Kasumi-1 (cell line): ENCODE measurements at regions not wholly inside any gene's neighbourhood (a gene's known extent, or its start where the extent isn't known, plus 50 kb on each side); places are given as distances from the start of the nearest gene placed in this dataset.
"Not testable (repeated sequence)": the region's sequence is repeated elsewhere in the genome, so short reads cannot be mapped to it uniquely, and the experiment has no call there.

Experiments used
- DNase-seq, 2 experiments: peaks; one replicate each; lab custom pipeline; 2025; lab: John Stamatoyannopoulos, UW

DNA sequence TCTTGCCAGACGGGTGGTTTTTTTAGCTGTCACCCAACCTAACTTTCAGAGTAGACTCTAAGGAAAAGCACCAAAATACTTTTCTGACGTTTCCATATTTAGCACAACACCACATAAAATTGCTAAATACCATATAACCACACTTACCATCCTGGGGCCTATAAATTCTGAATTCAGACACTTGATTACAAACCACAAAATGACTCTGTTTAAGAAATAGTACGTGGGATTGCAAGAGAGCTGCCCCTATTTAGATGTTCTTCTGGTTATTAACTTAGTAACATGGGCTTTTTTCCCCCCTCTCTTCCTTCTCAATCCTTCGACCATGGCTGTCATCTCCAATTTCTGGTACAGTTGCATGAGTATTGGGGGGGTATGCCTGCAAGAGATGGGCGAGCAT lies 287.7 kb downstream of the BMP4 start:
- no peak for DNase-seq

- no peak for DNase-seq
Observed at GRCh38 chr14:53663709-53664108, 292.9 kb downstream of the BMP4 start.

GRCh38 chr14:53655080-53655785 lies 301.4 kb downstream of the BMP4 start:
- DNase-seq = no peak

DNA sequence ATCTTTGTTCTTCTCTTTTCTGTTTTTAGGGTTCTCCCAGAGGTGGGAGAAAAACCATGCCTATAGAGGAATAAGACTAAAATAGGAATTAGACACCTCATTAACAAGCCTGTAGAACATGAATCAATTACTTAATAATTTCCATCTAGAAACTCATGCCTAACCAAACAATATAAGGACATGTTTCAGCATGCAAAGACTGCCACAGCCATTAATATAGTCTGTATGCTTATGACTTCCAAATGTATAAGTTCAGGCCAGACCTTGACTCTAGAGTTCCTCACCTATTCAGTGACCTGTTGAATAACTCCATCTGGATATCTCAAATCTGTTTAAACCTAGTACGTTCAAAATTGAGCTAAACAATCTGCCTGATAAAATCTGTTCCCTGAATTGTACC lies 304.6 kb downstream of the BMP4 start:
- no peak for DNase-seq

DNA sequence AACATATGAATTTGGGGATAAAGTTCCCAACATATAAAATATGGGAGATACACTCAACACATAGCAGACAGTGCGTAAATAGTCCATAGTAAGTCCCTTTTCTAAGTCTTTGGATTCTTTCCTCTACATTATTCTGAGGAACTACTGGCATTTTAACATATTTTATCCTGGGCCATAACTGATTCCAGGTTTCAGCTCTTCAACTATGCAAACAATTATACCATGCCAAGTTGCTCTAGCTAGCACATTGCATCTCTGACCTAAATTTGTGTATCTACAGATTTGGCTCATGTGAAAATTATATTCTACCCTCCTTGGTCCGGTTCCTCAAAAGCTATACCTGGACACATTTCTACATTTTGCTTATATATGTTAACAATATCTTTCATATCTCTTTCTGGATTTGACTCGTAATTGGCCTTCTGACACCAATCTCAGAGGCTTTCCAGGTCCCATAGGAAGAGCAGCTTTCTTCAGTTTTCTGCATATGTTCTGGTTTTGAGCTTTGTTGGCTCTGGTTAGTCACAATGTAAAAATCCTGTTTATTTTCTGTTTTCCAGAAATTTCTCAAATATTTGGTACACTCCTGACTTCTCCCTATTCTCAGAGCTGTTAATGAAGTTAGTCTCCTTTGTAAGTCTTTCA lies 305.4 kb downstream of the BMP4 start:
- no peak for DNase-seq

GRCh38 chr14:53646925-53647324 lies 309.7 kb downstream of the BMP4 start:
- no peak for DNase-seq

DNA sequence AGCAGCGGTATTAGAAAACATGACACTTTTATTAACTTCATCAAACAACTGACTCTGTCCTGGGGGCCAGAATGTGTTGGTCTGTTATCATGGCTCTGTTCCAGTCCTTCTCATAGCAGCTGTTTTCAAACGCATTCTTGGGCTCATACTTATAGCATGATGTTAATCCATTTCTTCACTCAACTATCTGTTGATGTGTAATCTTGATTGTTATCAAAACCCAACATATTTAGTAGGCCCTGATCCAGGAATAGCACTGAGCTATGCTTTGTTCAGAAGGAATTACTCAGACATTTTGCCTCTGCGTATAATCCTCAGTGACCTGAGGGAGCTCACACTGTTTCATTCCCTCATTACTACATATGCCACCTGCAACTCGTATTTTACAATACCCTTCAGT lies 315.9 kb downstream of the BMP4 start:
- DNase-seq = no peak

DNA sequence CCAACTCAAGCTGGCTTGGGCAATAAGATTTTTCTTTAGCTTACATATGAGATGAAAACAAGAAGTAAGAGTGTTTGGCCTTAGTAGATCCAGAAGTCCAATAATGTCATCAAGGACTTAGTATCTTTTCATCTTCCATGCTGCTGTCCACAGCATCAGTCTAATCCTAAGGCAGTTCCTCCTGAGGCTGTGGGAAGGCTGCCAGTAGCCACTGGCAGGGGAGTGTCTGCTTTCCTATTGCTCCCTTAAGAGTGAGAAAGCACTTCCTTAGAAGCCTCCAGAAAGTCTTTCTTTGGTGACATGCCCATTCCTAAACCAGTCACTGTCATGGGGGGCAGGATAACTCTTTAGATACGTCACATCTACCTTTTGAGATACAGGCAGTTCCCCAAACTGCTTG lies 317.7 kb downstream of the BMP4 start:
- no peak for DNase-seq

DNA sequence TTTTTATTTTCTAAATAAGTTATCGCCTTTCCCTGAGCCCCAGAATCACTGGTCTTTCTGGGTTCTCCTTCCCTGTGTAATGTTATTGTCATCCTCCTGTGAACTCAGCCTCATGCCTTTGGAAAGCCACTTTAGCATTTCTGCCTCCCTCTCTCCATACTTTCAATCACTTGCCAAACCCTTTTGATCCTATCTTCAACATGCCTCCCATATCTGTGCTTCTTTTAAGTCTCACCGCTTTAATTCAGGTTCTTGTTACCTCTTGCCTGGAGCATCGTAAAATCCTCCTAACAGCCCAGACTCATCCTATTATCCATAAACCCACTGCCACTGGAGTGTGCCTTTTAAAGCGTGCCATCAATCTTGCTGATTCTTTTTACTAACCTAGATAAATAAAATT lies 321.8 kb downstream of the BMP4 start:
- no peak for DNase-seq

DNA sequence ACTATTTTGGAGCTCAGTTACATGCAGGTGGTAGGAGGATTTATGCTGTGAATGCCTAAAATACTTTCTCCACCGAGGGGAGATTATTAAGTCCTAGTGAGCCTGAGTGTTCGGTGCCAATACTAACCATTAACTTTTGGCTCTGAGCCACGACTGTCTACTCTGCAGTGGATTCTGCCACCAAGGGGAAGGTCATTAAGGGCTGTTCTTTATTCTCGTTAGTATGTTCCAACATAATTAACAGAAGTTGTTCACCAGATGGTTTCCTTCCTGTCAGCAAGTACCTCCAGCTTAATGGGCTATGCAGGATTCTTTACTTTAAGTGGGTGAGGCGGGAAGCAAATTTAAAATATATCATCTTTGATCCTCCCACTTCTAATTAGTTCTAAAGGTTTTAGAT lies 326.3 kb downstream of the BMP4 start:
- DNase-seq = peak; percentile 8 to 26

DNA sequence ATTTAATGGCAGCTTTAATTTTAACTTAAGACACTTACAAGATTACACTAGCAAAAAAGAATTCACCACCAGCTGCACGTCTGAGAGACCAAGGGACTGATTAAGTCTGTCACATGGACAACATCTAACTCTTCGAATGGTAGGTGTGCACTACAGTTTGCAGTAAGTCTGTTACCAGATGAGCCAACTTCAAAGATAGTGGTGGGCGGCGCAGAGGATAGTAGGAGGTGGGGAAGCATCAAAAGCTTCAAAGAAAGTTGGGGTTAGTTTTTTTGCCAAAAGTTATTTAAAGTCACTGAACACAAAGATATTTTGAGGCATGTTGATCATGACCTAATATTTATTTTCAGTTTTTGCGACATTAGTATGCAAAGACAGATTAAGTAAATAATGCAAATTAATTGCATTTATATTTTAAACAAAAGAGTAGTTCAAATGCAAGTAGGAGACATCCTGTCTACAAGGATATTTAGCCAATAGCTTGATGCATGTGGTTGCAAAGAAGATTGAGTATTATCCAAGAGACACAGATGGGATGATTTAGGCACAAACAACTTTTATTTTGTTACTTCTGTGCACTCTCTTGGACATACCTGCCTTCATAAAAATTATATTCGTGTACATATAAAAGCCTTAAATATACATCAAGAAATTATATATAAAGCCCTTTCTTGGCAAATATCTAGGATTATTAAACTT lies 327.7 kb downstream of the BMP4 start:
- DNase-seq = no peak

- no peak for DNase-seq
Observed at GRCh38 chr14:53628261-53628660, 328.4 kb downstream of the BMP4 start.

DNA sequence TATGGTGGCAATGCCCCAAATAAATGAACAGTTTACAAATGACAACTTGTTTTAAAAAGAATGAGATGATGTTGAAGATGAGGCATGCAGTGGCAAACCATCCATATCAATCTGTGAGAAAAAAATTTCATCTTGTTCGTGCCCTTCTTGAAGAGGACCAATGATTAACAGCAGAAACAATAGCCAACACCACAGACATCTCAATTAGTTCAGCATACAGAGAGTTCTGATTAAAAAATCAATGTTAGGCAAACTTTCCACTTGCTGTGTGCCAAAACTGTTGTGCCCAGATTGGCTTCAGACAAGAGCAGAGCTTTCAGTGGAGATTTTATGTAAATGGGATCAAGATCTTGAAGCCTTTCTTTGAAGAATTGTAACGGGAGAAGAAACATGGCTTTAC lies 329.9 kb downstream of the BMP4 start:
- DNase-seq = no peak

GRCh38 chr14:53622447-53622846 lies 334.2 kb downstream of the BMP4 start:
- DNase-seq = no peak

- no peak for DNase-seq
Observed at GRCh38 chr14:53621921-53622320, 334.7 kb downstream of the BMP4 start.

GRCh38 chr14:53621433-53621832 lies 335.2 kb downstream of the BMP4 start:
- no peak for DNase-seq

DNA sequence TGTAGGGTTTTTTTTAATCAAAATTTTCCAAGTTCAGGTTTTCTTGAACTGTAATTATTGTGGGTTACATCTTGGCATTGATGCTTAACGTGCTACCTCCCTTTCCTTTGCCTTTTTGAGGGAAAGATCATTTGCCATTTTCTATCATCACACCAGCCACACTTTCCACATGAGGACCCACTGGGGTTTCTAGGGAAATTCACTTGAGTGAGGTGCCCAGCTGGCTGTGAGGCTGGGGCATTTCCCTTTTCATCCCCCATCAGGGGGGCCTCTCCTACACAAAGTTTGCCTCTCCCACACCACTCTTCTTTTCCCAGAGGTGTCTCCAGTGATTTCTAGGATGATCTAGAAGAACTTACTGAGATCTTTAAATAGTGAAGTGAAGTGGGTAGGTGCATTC lies 335.7 kb downstream of the BMP4 start:
- no peak for DNase-seq

DNA sequence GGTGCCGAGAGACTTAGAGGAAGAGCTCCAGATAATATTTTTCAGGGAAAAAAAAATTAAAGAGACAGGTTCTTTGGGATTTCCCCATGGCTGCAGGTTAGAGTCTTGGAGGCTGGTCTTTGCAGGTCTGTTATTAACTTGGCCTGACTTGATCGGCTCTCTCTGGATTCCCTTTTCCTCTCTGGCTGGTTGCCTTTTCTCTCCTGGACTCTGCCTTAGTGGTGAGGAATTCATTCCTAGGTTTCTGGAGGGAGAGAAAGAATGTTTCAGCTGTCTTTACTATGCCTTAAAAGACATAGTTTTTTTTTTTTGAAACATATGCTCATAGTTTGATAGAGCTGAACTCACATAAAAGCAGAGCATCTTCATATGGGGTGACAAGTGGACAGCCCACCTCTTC lies 336.3 kb downstream of the BMP4 start:
- DNase-seq = no peak

DNA sequence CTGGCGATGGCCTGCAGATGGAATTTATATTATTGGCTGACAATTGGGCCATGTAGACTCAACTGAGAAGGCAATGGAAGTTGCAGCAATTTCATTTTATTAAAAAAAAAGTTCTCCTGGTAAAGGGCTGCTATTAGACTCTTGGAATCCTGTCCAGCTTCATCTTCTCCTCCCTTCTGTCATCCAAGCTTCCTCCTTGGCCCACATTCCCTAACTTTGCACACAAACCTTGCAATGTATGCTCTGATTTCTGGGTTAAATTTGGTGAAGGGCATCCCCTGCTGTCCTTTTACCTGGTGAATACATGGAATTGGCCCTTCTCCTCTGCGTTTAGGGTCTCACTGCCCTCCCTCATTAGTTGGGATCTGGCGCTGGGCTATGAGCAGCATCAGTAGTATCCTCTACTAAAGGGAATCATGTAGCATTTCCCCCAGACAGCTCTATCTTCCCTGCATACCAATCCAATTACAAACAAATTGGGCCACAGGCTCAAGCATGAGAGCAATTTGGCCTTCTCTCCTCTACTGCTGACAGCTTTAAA lies 336.9 kb downstream of the BMP4 start:
- no peak for DNase-seq

DNA sequence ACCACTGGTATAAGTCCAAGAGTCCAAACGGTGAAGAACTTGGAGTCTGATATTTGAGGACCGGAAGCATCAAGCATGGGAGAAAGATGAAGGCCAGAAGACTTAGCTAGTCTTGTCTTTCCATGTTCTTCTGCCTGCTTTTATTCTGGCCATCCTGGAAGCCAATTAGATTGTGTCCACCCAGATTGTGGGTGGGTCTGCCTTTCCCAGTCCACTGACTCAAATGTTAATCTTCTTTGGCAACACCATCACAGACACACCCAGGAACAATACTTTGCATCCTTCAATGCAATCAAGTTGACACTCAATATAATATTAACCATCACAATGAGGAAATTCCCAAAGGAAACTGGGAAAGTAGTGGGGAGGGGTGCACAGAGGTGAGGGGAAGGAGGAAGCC lies 340.1 kb downstream of the BMP4 start:
- not testable (repeated sequence) for DNase-seq

- DNase-seq = no peak
Observed at GRCh38 chr14:53615252-53615651, 341.4 kb downstream of the BMP4 start.

DNA sequence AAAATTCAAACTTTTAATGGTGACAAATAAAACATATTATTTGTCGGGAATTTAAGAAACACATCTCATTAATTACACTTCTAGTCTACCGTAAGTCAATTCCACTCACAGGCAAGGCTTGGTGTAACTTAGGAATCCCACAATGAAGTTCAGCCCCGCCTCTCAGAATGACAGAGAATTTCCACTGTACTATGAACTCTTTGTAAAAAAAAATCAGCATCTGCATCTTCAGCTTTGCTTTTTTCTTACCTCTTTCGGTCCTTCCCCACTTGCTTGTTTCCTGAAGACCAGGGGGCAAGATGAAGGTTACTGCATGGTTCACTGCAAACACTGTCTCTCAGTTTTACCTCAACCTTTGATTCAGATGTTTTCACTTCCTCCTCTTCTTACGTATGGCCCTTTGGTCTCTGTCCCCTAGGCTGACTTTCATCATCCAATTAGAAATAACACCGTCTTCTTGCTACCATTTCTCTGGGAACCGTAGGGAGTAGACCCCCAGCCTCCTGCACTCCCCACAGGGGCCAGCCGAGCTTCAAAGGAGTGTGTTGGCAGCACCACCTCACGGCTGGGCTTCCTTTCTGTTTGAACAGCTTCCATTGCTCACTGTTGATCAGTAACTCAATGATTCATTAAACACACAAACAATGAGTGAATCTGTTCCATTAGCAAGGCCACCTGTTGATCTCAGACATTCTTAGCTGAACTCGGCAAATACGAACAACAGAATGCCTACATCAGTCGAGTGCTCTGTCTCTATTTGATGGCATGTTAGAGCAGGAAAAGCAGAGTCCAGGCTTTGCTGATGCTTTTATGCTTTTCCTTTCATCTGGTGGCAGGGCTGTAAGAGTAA lies 343.0 kb downstream of the BMP4 start:
- DNase-seq = no peak
